MM.1S (cell line): ENCODE measurements at regions not wholly inside any gene's neighbourhood (a gene's known extent, or its start where the extent isn't known, plus 50 kb on each side); places are given as distances from the start of the nearest gene placed in this dataset.

Experiments used
- EZH2 ChIP-seq: fragments of 300-600 bp; sonication (generic); optimal IDR thresholded peaks from 2 replicates; pipeline ENCODE3; 2017; ENCODE audit warnings: low read depth, mild to moderate bottlenecking, antibody characterized with exemption, low read length, mixed read lengths
- TF ChIP-seq, protein P1 (sequence below): fragments of 300-600 bp; sonication (generic); IDR thresholded peaks from 2 replicates; pipeline ENCODE4 v1.5.1; 2016; ENCODE audit warnings: antibody characterized with exemption, low read length, mixed read lengths

GRCh38 chr3:132843349-132843748 lies 121.1 kb upstream of the NPHP3 start:
- TF ChIP-seq, protein P1, sequence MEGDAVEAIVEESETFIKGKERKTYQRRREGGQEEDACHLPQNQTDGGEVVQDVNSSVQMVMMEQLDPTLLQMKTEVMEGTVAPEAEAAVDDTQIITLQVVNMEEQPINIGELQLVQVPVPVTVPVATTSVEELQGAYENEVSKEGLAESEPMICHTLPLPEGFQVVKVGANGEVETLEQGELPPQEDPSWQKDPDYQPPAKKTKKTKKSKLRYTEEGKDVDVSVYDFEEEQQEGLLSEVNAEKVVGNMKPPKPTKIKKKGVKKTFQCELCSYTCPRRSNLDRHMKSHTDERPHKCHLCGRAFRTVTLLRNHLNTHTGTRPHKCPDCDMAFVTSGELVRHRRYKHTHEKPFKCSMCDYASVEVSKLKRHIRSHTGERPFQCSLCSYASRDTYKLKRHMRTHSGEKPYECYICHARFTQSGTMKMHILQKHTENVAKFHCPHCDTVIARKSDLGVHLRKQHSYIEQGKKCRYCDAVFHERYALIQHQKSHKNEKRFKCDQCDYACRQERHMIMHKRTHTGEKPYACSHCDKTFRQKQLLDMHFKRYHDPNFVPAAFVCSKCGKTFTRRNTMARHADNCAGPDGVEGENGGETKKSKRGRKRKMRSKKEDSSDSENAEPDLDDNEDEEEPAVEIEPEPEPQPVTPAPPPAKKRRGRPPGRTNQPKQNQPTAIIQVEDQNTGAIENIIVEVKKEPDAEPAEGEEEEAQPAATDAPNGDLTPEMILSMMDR = no peak
- no peak for TF ChIP-seq EZH2
